ENCODE measurements at regions not wholly inside any gene's neighbourhood (a gene's known extent, or its start where the extent isn't known, plus 50 kb on each side); places are given as distances from the start of the nearest gene placed in this dataset.
A peak's percentile ranks its signal among the peaks of the same experiment; 100 is the strongest.
"Not testable (repeated sequence)": the region's sequence is repeated elsewhere in the genome, so short reads cannot be mapped to it uniquely, and the experiment has no call there.

DNA sequence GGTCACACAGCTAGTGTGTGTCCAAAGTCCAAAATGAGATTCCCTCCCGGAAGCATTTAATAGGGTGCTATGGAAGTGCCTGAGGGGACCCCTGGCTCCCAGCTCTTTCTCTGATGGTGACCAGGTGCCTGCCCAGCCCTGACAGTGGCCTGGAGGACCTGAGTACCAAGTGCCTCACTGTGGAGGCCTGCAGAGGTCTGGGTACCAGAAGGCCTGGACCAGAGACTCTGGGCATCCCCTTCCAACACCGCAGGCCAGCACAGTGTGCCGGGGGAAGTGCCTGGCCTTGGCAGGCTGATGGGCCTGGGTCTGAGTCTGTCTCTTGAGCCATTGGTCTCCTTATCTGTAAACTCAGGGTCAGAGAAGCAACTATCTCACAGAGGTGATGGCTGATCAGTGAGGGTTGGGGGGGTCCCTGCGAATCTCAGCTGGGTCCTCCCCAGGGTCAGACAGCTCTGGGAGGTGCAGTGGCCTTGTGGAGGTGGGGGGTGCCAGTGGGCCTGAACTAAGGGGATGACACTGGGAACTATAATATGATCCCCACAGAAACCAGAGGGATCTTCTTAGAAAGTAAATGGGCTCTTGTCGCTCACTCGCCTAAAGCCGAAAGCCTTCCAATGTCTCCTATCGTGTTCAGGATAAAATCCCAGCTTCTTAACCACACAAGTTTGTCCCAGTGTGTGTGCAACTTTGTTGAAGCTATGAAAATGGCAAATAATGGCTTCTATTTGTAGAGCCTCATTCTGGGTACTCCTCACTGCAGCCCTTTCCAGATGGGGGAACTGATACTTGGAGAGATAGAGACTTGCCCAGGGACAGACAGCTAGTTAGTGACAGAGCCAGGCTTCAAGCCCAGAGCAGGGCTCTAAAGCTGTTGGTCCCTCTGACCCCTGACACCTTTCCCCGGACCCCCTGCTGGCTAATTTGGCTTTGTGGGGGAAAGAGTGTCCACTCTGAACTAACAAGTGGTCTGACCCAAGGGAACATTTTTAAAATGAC is 225.1 kb downstream of the TFCP2L1 start:
- FAIRE-seq = no peak

DNA sequence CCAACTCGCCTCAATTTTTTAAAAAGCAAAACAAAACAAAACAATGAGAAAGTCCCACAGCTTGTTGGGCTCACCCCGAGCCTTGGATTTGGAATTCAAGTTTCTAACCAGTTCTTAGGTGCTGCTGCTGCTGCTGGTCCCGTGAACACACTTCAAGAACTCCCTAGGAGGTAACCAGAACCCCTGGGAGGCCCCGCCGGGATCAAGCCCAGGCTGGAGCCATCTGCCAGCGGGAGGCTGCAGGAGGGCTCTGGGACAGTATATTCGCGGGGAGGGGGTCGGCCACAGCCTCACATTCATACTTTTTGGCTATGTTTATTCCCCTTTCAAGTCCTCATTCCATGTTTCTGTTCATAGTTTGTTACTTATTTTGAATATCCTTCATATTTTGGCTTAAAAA is 223.4 kb downstream of the TFCP2L1 start:
- FAIRE-seq = no peak

DNA sequence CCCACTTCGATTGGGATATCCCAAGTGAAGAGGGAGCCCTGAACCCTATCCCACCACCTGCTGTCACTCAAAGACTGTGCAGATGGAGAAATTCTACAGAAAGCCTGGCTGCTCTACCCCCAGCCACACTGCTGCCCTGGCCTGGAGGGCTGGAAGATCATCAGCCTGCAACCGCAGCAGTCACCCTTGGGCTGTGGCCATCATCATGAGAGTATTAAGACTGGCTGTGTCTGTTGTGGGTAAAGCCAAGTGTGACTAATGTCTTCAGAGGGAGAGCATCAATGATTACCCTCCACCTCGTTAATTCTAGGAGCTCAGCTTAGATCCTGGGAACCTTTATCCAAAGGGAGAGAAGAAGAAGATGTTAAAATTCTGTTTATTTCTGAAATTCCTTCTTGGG is 221.5 kb downstream of the TFCP2L1 start:
- FAIRE-seq = no peak

DNA sequence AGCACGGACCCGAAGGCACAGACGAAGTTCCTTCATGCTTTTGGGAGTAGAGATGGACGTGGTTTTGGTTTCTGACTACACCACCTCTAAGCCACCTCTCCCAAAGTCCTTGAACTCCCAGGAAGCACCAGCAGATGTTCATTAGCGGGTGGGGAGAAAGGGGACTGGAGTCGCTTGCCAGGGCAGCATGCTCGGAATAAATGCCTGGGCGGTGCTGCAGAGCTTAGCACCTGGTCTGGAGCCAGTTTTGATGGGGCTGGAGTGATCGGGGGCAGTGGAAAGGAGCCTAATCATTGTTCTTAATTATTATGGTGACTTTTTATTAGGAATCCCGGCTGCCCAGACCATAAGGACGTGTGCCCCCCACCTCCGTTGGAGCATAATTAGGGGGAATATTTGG is 220.8 kb downstream of the TFCP2L1 start:
- no peak for FAIRE-seq

DNA sequence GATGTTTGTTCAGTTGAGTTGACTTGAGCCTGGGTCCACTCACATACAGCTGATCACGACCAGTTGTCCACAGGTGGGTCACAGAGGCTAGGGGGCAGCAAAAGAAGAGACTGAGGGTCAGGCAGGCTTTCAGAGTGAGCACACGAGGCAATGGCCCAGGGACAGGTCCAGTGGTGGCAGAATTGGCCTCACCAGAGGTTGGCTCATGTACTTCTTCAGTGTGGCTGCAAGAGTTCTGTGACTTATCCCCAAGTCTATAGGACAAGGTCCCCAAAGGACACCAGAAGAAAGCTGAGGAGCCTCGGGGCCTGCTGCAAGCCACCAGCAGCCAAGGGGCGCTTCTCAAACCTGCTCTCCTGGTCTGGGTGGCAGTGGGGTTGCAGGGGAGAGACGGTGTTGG is 219.8 kb downstream of the TFCP2L1 start:
- FAIRE-seq = no peak

DNA sequence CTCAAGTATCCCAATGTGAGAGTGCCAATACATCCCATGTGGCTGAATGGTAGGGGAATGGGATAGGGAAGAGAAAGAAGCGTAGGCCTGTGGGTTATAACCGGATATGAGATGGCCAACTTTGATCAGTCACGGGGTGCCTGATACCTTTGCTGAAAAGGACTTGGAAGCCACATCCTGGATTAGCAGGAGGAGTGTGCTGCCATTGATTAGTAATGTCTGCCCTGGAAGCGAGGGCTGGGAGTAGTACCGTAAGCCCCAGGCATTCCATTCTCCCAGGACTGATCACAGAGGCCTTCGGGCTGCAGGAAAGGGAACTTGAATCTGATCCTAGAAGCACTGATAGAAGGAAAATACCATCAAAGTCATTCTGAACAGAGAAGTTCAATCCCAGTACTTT is 218.5 kb downstream of the TFCP2L1 start:
- FAIRE-seq = no peak

DNA sequence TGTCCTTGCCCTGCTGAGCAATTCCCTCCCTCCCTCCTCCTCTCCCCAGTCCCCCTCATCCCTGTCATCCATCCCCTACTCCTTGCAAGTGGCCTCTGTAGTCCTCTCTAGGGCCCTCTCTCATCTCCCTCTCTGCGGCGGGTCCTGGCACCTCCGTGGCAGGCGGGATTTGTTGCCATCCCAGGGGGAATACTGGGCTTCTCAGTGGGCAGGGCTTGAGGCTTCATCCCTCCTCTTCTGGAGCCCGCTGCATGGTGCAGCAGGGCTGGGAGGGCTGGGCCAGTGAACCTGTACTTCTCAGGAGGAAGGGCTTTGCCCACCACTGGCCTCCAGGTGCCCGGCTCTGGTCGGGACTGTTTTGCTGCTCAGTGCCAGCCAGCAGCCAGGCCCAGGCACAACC is 216.2 kb downstream of the TFCP2L1 start:
- no peak for FAIRE-seq

DNA sequence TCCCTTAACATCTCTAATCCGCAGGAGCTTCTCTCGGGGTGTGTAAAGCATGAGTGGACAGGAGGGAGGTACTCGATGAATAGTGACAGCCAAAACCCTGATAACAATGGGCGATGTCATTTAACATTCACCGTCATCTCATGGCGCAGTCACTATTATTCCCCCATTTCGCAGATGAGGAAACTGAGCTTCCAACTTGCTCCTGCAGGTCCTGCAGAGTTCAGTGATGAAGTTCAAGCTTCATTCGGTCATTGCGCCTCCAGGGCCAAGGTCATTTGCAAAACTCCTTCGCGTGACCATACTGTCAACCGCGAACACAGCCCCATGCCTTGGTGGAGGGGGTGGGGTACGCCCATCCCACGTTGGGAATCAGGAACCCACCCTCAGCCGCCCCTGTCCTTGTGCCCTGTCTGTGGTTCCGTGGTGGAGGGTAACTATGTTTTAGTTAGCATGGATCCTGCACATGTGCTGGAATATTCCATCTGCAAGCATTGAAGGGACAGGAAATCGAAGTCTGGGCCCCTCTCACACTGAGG is 215.5 kb downstream of the TFCP2L1 start:
- FAIRE-seq = no peak

DNA sequence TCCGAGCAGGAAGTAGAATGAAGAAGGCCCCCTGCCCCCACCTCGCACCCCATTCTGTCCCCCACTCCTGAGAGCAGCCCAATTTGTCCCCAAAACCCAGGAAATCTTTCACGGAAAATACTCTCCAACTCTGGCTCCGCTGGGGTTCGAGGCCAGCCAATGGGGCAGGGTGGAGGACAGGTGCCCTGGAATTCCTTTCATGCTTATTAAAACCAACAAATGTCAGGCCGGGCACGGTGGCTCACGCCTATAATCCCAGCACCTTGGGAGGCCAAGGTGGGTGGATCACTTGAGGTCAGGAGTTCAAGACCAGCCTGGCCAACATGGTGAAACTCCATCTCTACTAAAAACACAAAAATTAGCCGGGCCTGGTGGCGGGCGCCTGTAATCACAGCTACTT is 214.9 kb downstream of the TFCP2L1 start:
- not testable (repeated sequence) for FAIRE-seq

DNA sequence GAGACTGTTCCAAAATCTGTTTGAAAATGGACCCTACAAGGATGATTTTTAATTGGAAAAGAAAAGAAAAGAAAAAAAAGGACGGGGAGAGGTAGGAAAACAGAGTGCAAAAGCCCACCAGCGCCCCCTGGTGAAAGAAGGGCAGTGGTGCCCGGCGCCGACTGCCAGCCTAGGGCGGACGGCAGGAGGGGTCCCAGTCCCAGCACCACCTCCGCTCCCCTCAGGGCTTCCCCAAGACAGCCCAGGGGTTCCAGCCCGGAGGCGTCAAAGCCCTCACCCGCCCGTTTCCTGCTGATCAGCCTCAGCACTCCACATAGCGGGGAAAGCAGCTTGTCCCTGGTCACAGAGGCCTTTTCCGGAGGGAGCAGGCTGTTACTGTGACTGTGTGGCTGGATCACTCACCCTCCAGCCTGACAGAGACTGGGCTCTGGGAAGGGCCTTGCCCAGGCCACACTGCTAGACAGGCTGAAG is 213.9 kb downstream of the TFCP2L1 start:
- FAIRE-seq = no peak

DNA sequence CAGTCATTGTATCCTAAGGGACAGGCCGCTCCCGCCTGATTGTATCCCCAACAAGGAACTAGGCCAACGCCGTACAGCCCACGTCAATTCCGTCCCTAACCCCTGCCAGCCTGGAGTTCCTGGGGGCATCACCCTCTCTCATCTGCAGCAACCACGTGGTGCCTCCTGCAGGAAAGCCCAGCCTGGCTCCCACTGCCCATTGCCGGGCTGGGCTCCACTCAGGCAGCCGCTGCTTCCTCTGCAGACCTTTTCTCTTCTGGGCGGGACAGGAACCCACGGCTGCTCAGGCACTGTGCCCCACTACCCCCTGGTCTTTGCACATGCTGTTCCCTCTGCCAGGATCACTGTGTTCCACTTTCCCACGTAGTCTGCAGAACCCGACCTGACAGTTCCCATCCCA is 212.2 kb downstream of the TFCP2L1 start:
- FAIRE-seq = no peak

DNA sequence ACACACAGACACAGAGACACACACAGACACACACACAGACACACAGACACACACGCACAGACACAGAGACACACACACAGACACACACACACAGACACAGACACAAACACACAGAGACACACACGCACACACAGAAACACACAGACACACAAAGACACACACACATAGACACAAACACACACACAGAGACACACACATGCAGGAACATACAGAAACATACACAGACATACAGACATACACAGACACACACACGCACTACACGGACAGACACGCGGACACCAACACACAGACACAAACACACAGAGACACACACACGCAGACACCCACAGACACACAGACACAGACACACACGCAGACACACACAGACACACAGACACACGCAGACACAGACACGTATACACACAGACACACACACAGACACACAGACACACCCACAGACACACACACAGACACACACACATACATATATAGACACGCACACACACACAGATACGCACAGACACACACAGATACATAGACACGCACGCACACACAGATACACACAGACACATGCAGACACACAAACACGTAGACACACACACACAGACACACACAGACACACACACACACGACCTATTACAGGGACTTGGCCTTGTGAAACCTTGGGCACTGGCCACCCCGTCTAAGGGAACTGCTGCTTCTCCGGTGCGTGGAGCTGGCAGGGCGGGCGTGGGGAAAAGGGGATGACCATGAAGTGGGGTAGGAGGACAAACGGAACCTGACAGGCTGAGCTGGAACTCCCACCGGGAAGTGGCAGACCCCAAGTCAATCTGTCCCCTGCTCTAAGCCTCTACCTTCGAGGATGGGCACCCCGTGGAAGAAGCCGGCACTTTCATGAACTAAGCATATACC is 211.4 kb downstream of the TFCP2L1 start:
- no peak for FAIRE-seq

DNA sequence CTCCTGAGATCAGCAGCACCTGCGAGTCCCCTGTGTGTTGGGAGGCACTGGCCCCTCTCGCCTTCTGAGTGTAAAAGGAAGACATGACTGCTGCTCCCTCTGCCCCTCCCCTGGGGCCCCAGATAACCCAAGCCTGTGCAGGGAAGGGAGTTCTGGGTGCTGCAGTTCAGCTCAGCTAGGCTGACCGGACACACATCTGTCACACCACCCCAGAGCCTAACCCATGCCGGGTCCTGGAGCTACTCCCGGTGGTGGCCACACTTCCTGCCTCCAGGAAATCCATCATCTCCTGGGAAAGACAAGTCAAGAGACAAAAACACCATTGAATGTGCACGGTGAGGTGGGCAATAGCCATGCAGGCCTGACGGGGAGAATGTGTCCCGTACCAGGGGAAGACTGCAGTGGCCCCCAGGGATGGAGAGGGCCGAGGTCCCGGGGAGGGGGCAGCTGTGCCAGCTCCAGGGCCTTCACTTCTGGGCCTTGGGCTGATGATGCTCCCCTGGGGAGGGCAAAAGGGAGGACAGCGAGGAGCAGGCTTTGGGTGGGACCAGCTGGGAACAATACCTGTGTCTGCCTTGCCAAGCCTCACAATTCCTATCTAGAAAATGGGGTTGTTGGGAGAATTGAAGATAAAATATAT is 210.6 kb downstream of the TFCP2L1 start:
- no peak for FAIRE-seq

DNA sequence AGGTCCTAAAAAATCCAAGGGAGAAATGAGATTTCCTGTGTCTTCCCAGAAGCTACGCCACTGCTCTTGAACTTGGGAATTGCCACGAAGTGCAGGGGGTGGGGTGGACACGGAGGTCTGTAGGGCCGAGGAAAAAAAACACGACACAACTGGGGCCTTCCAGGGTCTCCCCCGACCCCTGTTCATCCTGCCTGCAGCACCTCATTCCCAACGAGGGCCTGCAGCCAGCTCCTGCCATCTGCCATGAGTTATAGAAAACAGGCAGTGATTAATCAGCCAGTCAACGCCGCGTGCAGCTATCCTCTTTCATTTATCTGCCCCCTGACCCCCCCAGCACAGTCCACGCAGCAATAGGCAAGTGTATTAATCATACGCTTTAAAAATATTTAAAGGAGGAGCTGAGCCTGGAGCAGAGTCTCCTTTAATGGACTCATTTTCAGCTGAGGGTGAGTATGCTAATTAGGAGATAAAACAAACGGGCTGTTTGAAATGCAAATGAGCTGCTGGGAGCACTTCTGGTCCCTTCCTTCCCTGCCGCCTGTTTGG is 209.9 kb downstream of the TFCP2L1 start:
- peak; percentile 82 for FAIRE-seq

DNA sequence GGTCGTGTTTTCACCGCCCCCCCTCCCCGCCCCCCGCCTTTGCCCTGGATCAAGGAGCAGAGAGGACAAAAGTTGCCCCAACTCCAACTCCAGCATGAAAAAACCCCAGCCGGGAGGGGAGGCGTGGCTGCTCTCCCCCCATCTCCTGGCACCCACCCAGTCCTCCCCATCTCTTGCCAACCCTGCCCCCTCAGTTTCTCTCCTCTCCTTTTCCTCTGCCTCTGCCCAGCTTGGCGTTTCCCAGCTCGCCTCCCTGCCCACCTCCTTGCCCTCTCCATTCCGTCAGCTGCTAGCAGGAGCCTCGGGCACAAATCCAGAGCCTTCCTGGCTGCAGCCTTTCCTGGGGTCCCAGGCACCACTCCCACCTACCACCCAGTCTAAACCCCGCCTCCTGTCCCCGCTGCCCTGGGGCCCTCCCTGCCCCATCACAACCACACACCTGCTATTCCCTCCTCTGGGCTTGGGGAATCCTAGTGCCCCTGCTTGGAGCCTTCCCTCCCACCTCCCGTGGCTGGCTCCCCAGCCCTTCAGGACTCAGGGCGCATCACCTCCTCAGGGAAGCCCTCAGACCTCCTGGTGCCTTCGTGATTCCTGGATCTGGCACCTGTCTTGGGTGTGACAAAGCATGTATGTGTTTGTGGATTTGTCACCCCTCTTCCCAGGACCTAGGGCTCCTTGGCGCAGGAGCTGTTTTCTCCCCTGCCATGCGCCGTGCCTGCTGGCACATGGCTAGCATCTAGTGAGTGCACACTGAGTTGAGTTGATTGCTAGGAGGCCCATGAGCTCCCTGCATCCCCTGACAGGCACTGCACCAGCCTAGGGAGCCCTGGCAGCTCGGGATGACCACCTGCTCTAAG is 209.1 kb downstream of the TFCP2L1 start:
- FAIRE-seq = no peak

DNA sequence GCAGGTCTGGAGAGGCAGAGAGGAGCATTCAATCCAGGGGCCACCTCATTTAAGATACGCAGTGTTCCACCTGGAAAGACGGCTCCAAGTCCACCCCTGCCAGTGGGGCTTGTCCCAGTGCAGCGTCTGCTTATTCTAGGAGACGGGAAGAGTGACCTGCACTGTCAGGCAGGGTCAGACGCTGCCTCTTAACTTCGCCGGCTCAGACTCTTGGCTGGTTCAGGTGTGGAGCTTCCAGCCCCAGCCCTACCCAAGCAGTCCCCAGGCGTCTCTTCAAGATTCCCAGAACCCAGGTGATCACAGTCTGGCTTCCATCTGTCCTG is 208.5 kb downstream of the TFCP2L1 start:
- FAIRE-seq = no peak

DNA sequence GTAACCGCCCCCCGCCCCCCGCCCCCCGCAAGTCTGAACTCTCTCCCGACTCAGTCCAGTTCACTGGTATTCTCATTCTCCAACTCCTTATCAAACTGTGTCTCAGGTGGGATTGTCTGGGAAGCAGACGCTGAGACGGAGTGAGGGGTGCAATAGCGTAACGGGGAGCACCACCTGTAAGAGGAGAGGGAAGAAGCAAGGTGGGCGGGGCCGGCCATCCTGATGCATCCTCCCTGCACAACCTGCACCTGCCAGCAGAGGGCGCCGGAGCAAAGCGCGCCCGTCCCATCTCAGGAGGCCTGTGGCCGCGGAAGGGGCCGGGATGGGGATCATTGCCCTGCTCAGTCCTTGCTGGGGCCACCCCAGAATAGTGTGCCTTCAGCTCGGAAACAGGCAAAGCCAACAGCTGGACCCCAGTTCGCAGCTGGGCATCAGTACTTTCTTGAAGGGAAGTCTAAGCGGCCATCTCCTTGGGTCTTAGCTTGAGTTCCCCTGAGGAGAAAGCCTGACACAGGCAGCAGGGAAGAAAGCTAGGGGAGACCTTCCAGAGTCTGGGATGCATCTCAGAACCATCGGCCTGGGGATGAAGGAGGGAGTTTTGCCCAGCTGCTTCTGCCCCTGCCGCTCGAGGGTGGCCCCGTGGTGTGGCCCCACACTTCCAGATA is 208.0 kb downstream of the TFCP2L1 start:
- no peak for FAIRE-seq

DNA sequence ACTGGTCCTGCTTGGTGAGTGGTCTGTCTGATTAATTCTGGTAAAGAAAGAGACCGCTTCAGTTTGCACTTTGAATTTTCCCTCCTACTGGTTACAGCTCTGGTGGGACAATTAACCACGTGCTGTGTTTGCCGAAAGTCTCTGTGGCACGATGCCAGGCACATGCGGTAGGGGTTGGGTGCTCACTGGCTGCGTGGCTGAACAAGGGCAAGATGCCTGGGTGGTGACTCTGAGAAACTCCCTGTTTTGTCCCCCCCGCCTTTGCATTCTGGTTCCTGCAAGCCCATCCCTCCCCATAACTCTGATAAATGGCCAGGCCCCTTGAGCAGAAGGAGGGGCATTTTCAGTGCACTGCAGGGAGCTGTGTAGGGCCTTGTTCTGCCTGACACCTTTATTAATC is 206.1 kb downstream of the TFCP2L1 start:
- no peak for FAIRE-seq

DNA sequence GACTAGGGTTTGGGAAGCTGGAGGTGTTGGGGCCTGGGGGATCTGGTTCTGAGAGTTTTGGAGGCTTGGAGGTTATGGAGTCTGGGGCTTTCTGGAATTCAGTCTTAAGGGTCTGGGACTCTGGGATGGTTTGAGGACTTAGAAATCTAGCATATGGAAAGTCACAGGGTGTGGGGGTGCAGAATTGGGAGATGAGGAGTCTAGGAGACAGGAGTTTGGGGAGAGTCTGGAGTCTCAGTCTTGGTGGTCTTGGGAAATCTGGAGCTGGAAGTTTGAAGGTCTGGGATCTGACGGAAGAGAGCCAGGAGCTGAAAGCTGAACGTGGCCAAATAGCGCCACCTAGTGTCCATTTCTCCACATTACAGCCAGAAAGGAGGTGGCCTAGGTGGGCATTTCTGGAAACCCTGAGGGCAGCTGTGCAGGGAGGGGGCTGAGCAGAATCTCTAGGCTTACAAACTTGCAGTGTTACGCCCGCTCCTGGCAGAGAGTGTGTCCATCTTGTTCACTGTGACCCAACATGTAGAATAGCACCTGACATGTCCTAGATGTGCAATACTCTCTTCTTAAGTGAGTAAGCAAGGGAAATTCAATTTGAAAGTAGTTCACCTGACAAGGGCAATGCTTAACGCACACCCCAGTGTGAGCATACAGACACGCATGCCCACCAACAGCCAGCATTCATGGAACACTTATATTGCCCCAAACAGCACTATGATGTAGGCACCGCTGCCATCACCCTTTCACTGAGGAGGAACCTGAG is 204.8 kb downstream of the TFCP2L1 start:
- no peak for FAIRE-seq

DNA sequence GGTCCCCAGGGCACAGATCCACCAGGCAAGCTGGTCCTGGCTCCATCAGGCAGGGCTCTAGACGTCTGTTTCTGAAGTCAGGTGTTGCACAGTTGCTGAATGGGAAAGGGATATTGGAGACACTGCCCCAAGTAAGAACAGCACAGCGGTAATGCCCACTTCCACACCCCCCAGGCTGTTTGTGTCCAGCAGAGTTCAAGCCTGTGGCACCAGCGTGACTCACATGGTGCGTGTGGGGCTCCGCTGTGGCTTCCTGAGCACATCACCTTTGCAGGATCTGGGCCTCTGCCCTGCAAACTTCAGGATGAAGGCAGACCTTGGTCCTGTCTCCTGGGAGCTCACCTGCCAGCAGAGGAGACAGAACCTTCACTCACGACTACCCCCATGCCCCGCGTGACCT is 203.3 kb downstream of the TFCP2L1 start:
- no peak for FAIRE-seq
